ENCODE measurements at regions not wholly inside any gene's neighbourhood (a gene's known extent, or its start where the extent isn't known, plus 50 kb on each side); places are given as distances from the start of the nearest gene placed in this dataset.
A peak's percentile ranks its signal among the peaks of the same experiment; 100 is the strongest.

- Histone ChIP-seq H3K9me3 (no peaks in the 10 kb centered on the region), H3K4me3 (no peak overlapping the region), H3K27me3 (no peaks in the 10 kb centered on the region), H3K4me1 (no peaks in the 10 kb centered on the region), H3K27ac (no peak overlapping the region), H3K36me3 (no peaks in the 10 kb centered on the region)
- FAIRE-seq (no peak), DNase-seq (no peak), ATAC-seq (no peak)
- TF ChIP-seq CTCF (IDR thresholded peaks at IDR 0.05) = no peak
- 57 to 67% methylated on average over 2 of the region's 2 CpGs for WGBS, 2 donors
- intact Hi-C loops (cut with DNase I) = no loop called here
Measured at GRCh38 chr14:71261206-71261605, 353.9 kb downstream of the PCNX1 start.

DNA sequence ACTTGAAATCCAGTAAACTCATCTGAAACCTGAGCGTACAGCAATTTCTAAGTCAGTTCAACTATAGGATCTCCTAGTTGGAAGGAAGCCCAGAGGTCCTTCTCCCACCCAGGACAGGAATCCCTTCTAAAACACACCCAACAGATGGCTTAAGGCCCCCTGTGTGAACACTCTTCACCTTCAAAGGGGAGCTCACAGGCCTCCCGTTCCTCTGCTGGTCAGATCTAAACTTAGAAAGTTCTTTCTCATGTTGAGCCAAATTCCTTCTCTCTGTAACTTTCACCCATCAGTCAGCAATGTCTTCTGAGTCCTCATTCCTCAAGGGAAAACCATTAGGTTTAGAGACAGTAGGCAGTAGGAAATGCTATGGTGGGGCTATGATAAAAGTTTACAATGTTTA is 355.2 kb downstream of the PCNX1 start:
- 91 to 93% methylated on average over 2 of the region's 2 CpGs for WGBS, 2 donors
- Histone ChIP-seq H3K9me3 (no peaks in the 10 kb centered on the region), H3K4me1 (no peaks in the 10 kb centered on the region), H3K27ac (no peak overlapping the region), H3K27me3 (no peaks in the 10 kb centered on the region), H3K36me3 (no peaks in the 10 kb centered on the region), H3K4me3 (no peak overlapping the region)
- FAIRE-seq (no peak), DNase-seq (no peak), ATAC-seq (no peak)
- intact Hi-C loops (cut with DNase I) = no loop called here
- TF ChIP-seq CTCF (IDR thresholded peaks at IDR 0.05) = no peak

DNA sequence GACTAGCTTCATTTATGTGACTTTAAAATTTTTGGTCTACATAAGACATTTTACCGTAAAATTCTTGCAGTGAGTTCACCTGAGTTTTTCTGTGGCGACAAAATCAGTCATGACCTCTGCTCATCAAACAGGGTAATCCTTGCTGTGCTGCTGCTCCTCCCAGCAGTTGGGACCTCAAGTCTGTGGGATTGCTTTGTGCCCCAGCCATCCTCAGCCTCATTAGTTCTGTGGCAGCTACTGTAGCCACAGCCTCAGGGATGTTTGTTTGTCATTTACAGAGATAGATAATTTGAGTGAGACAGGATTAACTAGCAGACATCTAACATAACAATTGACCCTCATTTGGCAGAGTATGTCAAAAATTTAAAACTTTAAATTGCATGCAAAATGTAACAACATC is 357.0 kb downstream of the PCNX1 start:
- no peak for TF ChIP-seq CTCF (IDR thresholded peaks at IDR 0.05)
- intact Hi-C loops (cut with DNase I) = no loop called here
- Histone ChIP-seq H3K9me3 (no peaks in the 10 kb centered on the region), H3K27ac (no peak overlapping the region), H3K36me3 (no peaks in the 10 kb centered on the region), H3K27me3 (no peaks in the 10 kb centered on the region), H3K4me1 (no peaks in the 10 kb centered on the region), H3K4me3 (no peak overlapping the region)
- 77 to 84% methylated on average over 2 of the region's 2 CpGs for WGBS, 2 donors
- FAIRE-seq = no peak
- DNase-seq = no peak
- ATAC-seq = no peak

DNA sequence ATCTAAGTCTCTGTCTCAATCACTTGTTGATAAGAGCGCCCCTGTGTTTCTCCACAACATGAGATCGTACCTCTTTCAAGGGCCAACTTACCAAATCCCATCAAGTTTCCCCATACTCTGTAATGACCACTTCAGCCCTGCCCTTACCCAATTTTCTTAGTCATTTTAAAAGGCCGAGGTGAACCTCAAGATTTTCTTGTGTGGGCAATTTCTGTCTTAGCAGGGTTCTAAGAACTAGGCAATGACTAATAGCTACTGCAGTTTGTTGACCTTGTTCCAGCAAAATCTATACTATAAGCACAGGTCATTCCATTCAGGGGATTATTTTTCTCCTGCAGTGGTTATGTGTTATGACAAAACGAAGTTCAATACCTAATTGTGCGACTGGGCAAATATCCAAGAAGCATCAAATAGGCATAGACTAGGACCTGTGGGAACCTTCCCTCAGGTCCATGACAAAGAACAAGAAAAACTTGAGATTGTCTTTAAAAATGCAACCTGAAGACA is 359.8 kb downstream of the PCNX1 start:
- no peaks in the 10 kb centered on the region for H3K27me3 ChIP-seq
- H3K9me3 ChIP-seq = no peaks in the 10 kb centered on the region
- ATAC-seq (no peak), DNase-seq (no peak), FAIRE-seq (no peak)
- H3K4me3 ChIP-seq = no peak overlapping the region
- intact Hi-C loops (cut with DNase I) = no loop called here
- H3K4me1 ChIP-seq = no peaks in the 10 kb centered on the region
- H3K27ac ChIP-seq = no peak overlapping the region
- WGBS, 2 donors = 64 to 71% methylated on average over 5 of the region's 5 CpGs
- TF ChIP-seq CTCF (IDR thresholded peaks at IDR 0.05) = no peak
- H3K36me3 ChIP-seq = no peaks in the 10 kb centered on the region

- 20 to 35% methylated on average over 2 of the region's 2 CpGs for WGBS, 2 donors
Measured at GRCh38 chr14:71267691-71268090, 360.4 kb downstream of the PCNX1 start.

More at GRCh38 chr14:71267691-71268090, 360.4 kb downstream of the PCNX1 start:
- no peaks in the 10 kb centered on the region for H3K4me1 ChIP-seq
- no peaks in the 10 kb centered on the region for H3K27me3 ChIP-seq
- no peak overlapping the region for H3K4me3 ChIP-seq
- H3K9me3 ChIP-seq = no peaks in the 10 kb centered on the region
- intact Hi-C loops (cut with DNase I) = no loop called here
- peak in 1 of 4 donors; percentile 54 for ATAC-seq
- H3K36me3 ChIP-seq = no peaks in the 10 kb centered on the region
- no peak overlapping the region for H3K27ac ChIP-seq
- FAIRE-seq = no peak
- DNase-seq = no peak
- TF ChIP-seq CTCF (IDR thresholded peaks at IDR 0.05) = no peak
